ENCODE measurements at regions not wholly inside any gene's neighbourhood (a gene's known extent, or its start where the extent isn't known, plus 50 kb on each side); places are given as distances from the start of the nearest gene placed in this dataset.

DNA sequence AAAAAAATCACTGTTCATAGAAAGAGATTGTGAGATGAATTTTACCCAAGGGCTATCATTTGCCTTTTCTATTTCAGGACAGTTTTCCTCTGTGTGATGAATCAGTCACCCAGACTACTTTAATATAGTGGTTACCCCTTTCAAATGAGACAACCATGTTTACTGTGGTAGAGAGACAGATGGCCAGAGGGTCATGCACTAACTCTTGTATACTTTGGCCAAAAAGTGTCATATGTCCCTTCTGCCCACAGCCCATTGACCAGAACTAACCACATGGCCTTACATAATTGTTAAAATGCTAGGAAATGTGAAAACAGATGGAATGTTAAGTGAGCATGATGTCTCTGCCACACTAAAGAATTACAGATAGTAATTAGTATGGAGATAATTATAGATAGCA, 498.7 kb downstream of the DACH1 start:
- TF ChIP-seq, protein P1, sequence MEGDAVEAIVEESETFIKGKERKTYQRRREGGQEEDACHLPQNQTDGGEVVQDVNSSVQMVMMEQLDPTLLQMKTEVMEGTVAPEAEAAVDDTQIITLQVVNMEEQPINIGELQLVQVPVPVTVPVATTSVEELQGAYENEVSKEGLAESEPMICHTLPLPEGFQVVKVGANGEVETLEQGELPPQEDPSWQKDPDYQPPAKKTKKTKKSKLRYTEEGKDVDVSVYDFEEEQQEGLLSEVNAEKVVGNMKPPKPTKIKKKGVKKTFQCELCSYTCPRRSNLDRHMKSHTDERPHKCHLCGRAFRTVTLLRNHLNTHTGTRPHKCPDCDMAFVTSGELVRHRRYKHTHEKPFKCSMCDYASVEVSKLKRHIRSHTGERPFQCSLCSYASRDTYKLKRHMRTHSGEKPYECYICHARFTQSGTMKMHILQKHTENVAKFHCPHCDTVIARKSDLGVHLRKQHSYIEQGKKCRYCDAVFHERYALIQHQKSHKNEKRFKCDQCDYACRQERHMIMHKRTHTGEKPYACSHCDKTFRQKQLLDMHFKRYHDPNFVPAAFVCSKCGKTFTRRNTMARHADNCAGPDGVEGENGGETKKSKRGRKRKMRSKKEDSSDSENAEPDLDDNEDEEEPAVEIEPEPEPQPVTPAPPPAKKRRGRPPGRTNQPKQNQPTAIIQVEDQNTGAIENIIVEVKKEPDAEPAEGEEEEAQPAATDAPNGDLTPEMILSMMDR (IDR thresholded peaks at IDR 0.05; ENCODE audit: extremely low read depth in 1 of 2, insufficient read depth in 1 of 2, low read depth in 1 of 2, low read length in 2 of 2) = no peak
- TF ChIP-seq, protein P2, sequence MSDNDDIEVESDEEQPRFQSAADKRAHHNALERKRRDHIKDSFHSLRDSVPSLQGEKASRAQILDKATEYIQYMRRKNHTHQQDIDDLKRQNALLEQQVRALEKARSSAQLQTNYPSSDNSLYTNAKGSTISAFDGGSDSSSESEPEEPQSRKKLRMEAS (IDR thresholded peaks at IDR 0.05; ENCODE audit: insufficient read depth, insufficient read length) = no peak
- TF ChIP-seq MYC (IDR thresholded peaks at IDR 0.05; ENCODE audit: low read depth, low read length) (no peak), FOS (IDR thresholded peaks at IDR 0.05; ENCODE audit: borderline replicate concordance, insufficient read depth, low read length) (no peak), POLR2AphosphoS5 (IDR thresholded peaks at IDR 0.05; ENCODE audit: insufficient read depth, low read depth, low read length) (no peak)
